OCI-LY3 (cell line): ENCODE measurements at regions not wholly inside any gene's neighbourhood (a gene's known extent, or its start where the extent isn't known, plus 50 kb on each side); places are given as distances from the start of the nearest gene placed in this dataset.

Experiments used
- H2AFZ ChIP-seq: fragments of 200-600, 300-600 bp; shearing (Covaris generic); 2 replicates; pipeline ENCODE4 v1.6.0; 2014; ENCODE audit warnings: antibody characterized with exemption, low read depth, low read length
- H3K27ac ChIP-seq: fragments of 200-600, 300-600 bp; sonication (generic); 2 replicates; pipeline ENCODE4 v1.5.1; 2014; ENCODE audit warnings: mild to moderate bottlenecking, low read length, moderate library complexity, mixed read lengths
- H3K27me3 ChIP-seq: fragments of 200-600, 300-600 bp; sonication (generic); 2 replicates; pipeline ENCODE4 v1.6.1; 2014; ENCODE audit warnings: low read depth, low read length, mixed read lengths
- H3K36me3 ChIP-seq: fragments of 200-600, 300-600 bp; sonication (generic); replicated peaks from 2 replicates; pipeline ENCODE3; 2014; ENCODE audit warnings: low read depth, low read length, mixed read lengths
- H3K4me1 ChIP-seq: fragments of 300-600, 200-600 bp; sonication (generic); 2 replicates; pipeline ENCODE4 v1.6.1; 2014; ENCODE audit warnings: low read length, mixed read lengths
- H3K4me2 ChIP-seq: fragments of 200-600, 300-600 bp; sonication (generic); 2 replicates; pipeline ENCODE4 v1.6.1; 2014; ENCODE audit warnings: low read length, mixed read lengths
- H3K4me3 ChIP-seq: fragments of 300-600, 200-600 bp; sonication (generic); 2 replicates; pipeline ENCODE4 v1.5.1; 2014; ENCODE audit warnings: antibody characterized with exemption, mild to moderate bottlenecking, low read length, moderate library complexity
- H3K79me2 ChIP-seq: fragments of 300-600, 200-600 bp; shearing (Covaris generic); 2 replicates; pipeline ENCODE4 v1.6.1; 2014; ENCODE audit warnings: mild to moderate bottlenecking, low read length, mixed read lengths
- H3K9ac ChIP-seq: fragments of 300-600, 200-600 bp; shearing (Covaris generic); 2 replicates; pipeline ENCODE4 v1.6.0; 2014; ENCODE audit warnings: mild to moderate bottlenecking, low read length, moderate library complexity
- H3K9me3 ChIP-seq: fragments of 200-600, 300-600 bp; shearing (Covaris generic); 2 replicates; pipeline ENCODE4 v1.6.1; 2014; ENCODE audit warnings: low read length, mixed read lengths; ENCODE audit not compliant: insufficient read depth
- H4K20me1 ChIP-seq: fragments of 200-600, 300-600 bp; sonication (generic); 2 replicates; pipeline ENCODE4 v1.6.1; 2016; ENCODE audit warnings: low read length, mixed read lengths; ENCODE audit not compliant: insufficient read depth
- CTCF ChIP-seq: fragments of 200-600, 300-600 bp; sonication (generic); IDR thresholded peaks from 2 replicates; pipeline ENCODE4 v1.5.1; 2014; ENCODE audit warnings: antibody characterized with exemption, low read length, low read depth
- EZH2phosphoT487 ChIP-seq: fragments of 200-600 bp; shearing (Covaris generic); IDR thresholded peaks from 2 replicates; pipeline ENCODE4 v1.6.1; 2018; ENCODE audit warnings: antibody characterized with exemption, mixed run types, low read depth

DNA sequence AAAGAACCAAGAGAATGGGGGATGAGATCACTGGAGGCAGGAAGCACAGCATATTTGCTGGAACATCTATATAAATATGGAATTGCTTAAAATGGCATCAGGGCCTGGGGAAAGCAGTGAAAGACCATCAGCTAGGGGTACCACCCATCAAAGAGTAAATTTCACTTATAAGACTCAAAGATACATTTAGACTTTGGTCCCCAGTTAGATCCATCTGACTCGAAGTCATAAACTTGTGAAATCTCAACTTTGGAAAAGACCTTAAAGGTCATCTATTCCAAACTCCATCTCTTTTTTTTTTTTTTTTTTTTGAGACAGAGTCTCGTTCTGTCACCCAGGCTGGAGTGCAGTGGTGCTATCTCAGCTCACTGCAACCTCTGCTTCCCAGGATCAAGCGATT, 109.8 kb downstream of the UNC5CL start:
- no peaks in the 10 kb centered on the region for H3K4me1 ChIP-seq
- H3K27ac ChIP-seq: no peak overlapping the region
- H4K20me1 ChIP-seq: no peaks in the 10 kb centered on the region
- H3K79me2 ChIP-seq: no peaks in the 10 kb centered on the region
- peaks cover 46% of the 10 kb centered on the region for H3K27me3 ChIP-seq
- no peak overlapping the region for H2AFZ ChIP-seq
- H3K9ac ChIP-seq: no peak overlapping the region
- TF ChIP-seq CTCF: no peak
- TF ChIP-seq EZH2phosphoT487: no peak
- no peak overlapping the region for H3K4me3 ChIP-seq
- no peaks in the 10 kb centered on the region for H3K9me3 ChIP-seq
- H3K36me3 ChIP-seq: no peaks in the 10 kb centered on the region
- no peak overlapping the region for H3K4me2 ChIP-seq

DNA sequence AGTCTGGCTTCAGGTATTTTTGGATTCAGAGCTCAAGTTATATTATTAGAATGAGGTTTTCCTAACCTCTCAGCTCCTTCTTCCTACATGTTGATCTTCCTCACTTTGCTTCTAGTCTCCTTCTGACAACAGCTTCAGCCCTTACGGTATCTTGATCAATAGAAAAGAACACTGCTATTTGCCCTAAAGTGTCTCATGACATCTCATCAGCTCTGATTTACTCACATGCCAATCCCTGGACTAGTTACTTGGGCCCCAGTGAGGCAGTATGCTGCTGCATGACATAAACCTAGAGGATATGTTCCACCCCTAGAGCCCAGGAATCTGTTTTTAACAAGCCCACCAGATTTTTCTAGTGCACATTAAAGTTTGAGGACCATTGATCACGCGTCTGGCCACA, 110.3 kb downstream of the UNC5CL start:
- TF ChIP-seq EZH2phosphoT487: no peak
- TF ChIP-seq CTCF: no peak
- no peaks in the 10 kb centered on the region for H4K20me1 ChIP-seq
- no peak overlapping the region for H3K9ac ChIP-seq
- H3K79me2 ChIP-seq: no peaks in the 10 kb centered on the region
- H3K27me3 ChIP-seq: peaks cover 50% of the 10 kb centered on the region
- no peak overlapping the region for H3K4me3 ChIP-seq
- no peaks in the 10 kb centered on the region for H3K9me3 ChIP-seq
- no peaks in the 10 kb centered on the region for H3K36me3 ChIP-seq
- no peak overlapping the region for H3K27ac ChIP-seq
- H2AFZ ChIP-seq: no peak overlapping the region
- H3K4me2 ChIP-seq: no peak overlapping the region
- no peaks in the 10 kb centered on the region for H3K4me1 ChIP-seq

DNA sequence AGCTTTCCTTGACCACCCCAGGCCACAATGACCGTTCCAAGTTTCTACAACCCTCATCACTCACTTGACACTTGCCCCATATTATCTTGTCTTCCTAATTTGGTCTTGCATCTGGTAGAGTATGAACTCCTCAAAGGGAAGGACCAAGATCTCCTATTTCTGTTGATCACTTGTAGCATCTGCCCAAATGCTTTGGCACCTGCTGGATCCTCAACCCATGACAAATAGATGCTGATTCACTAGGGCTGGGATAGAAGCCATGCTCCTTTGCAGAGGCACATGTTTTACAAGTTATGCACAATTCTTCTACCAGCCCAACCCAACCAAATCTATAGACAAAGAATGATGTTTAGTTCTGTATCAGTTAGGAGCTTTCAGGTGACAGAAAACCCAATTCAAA, 110.7 kb downstream of the UNC5CL start:
- Histone ChIP-seq H3K79me2 (no peaks in the 10 kb centered on the region), H3K36me3 (no peaks in the 10 kb centered on the region), H3K4me2 (no peak overlapping the region), H3K27me3 (peaks cover 53% of the 10 kb centered on the region), H3K9me3 (no peaks in the 10 kb centered on the region), H2AFZ (no peak overlapping the region), H4K20me1 (no peaks in the 10 kb centered on the region), H3K4me3 (no peak overlapping the region), H3K9ac (no peak overlapping the region), H3K27ac (no peak overlapping the region), H3K4me1 (no peaks in the 10 kb centered on the region)
- TF ChIP-seq CTCF: no peak
- TF ChIP-seq EZH2phosphoT487: no peak

GRCh38 chr6:40925341-40925740, 113.7 kb downstream of the UNC5CL start:
- Histone ChIP-seq H3K9me3 (no peaks in the 10 kb centered on the region), H3K36me3 (no peaks in the 10 kb centered on the region)
- TF ChIP-seq EZH2phosphoT487 (no peak), CTCF (no peak)

More at GRCh38 chr6:40925341-40925740, 113.7 kb downstream of the UNC5CL start:
- Histone ChIP-seq H2AFZ (no peak overlapping the region), H3K9ac (no peak overlapping the region), H3K27ac (no peak overlapping the region), H3K4me2 (no peak overlapping the region), H3K4me3 (no peak overlapping the region), H3K79me2 (no peaks in the 10 kb centered on the region), H3K4me1 (no peaks in the 10 kb centered on the region), H4K20me1 (no peaks in the 10 kb centered on the region), H3K27me3 (peaks cover 66% of the 10 kb centered on the region)
